ENCODE measurements at regions not wholly inside any gene's neighbourhood (a gene's known extent, or its start where the extent isn't known, plus 50 kb on each side); places are given as distances from the start of the nearest gene placed in this dataset.

- TF ChIP-seq CTCF (IDR thresholded peaks at IDR 0.05), result no peak
- TF ChIP-seq REST (IDR thresholded peaks at IDR 0.05; ENCODE audit: insufficient read depth in 1 of 2, low read depth in 2 of 2, low read length in 1 of 2), result no peak
- no peak for TF ChIP-seq POLR2AphosphoS5 (IDR thresholded peaks at IDR 0.05; ENCODE audit: low read depth, low read length)
- TF ChIP-seq SIN3A (IDR thresholded peaks at IDR 0.05; ENCODE audit: borderline replicate concordance, insufficient read depth, low read depth, low read length), result no peak
- no peak for TF ChIP-seq TCF7L2 (IDR thresholded peaks at IDR 0.05; ENCODE audit: low read depth, low read length)
Measured at GRCh38 chr10:88122576-88122975, 259.2 kb downstream of the PTEN start.

All from Panc1 (cell line).